ENCODE measurements at regions not wholly inside any gene's neighbourhood (a gene's known extent, or its start where the extent isn't known, plus 50 kb on each side); places are given as distances from the start of the nearest gene placed in this dataset.

- TF ChIP-seq POLR2A (IDR thresholded peaks at IDR 0.05; ENCODE audit: low read length) (no peak), GATA1 (IDR thresholded peaks at IDR 0.05; ENCODE audit: low read depth, low read length) (no peak)
Observed at GRCh38 chr2:118554616-118555015, 292.8 kb downstream of the EN1 start.
